ENCODE measurements at regions not wholly inside any gene's neighbourhood (a gene's known extent, or its start where the extent isn't known, plus 50 kb on each side); places are given as distances from the start of the nearest gene placed in this dataset.
"Not testable (repeated sequence)": the region's sequence is repeated elsewhere in the genome, so short reads cannot be mapped to it uniquely, and the experiment has no call there.

- H3K27me3 ChIP-seq (ENCODE audit: control insufficient read depth, insufficient read depth, low read length); H3K36me3 ChIP-seq (replicated peaks; ENCODE audit: control insufficient read depth, insufficient read depth, low read length): not testable (repeated sequence)
- DNase-seq, result peak; percentile 86
- peak overlapping the region; percentile 79 for H3K4me3 ChIP-seq (ENCODE audit: insufficient read depth, low read depth, low read length)
Measured at GRCh38 chr16:22436823-22437652, 62.6 kb upstream of the CDR2 start.

GRCh38 chr16:22436326-22436822 is 62.0 kb upstream of the CDR2 start:
- H3K4me3 ChIP-seq (ENCODE audit: insufficient read depth, low read depth, low read length), result peak overlapping the region; percentile 79; the same call in 1 of the 2 replicates
- not testable (repeated sequence) for H3K27me3 ChIP-seq (ENCODE audit: control insufficient read depth, insufficient read depth, low read length); DNase-seq; H3K36me3 ChIP-seq (replicated peaks; ENCODE audit: control insufficient read depth, insufficient read depth, low read length)

DNA sequence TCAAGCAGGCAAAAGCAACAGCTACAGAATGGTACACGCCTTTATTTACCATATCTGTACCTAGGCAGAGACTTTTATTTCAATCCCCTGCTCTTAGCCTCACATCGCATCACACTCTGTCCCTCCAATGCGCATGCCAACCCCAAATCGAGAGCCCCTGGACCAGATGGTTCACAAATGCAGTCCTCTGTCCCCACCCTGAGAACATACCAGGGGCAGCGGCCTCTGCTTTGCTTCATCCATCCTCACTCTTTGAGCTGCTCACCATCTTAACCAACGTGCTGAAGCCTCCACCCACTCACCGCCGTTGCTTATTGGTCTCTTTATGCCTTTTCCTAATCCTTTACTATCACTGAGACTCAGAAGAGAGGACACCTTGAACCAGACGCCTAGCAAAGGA is 56.9 kb upstream of the CDR2 start:
- not testable (repeated sequence) for H3K27me3 ChIP-seq (ENCODE audit: control insufficient read depth, insufficient read depth, low read length); H3K36me3 ChIP-seq (replicated peaks; ENCODE audit: control insufficient read depth, insufficient read depth, low read length); DNase-seq; H3K4me3 ChIP-seq (ENCODE audit: insufficient read depth, low read depth, low read length)

DNA sequence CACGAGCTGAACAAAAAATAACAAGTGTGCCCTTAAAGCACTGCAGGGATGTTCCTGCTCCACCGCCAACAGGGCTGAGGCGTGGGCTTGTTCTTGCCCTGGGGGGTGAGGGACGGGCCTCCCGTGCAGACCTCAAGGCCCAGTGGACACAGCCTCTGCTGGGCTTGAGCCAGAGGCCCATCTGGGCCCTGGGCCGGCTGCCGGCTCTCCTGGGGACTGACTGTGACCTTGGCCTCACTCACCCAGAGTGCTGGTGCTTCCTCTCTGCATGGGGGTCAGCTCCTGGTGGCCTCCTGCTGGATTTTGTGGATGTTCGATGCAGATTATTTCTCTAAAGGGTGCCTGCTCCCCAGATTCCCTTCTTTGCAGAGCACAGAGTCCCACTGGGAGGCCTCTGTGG is 54.2 kb upstream of the CDR2 start:
- H3K4me3 ChIP-seq (ENCODE audit: insufficient read depth, low read depth, low read length), result no peak overlapping the region
- H3K36me3 ChIP-seq (replicated peaks; ENCODE audit: control insufficient read depth, insufficient read depth, low read length), result peaks cover 7% of the 10 kb centered on the region
- H3K27me3 ChIP-seq (ENCODE audit: control insufficient read depth, insufficient read depth, low read length), result no peaks in the 10 kb centered on the region
- DNase-seq, result no peak

DNA sequence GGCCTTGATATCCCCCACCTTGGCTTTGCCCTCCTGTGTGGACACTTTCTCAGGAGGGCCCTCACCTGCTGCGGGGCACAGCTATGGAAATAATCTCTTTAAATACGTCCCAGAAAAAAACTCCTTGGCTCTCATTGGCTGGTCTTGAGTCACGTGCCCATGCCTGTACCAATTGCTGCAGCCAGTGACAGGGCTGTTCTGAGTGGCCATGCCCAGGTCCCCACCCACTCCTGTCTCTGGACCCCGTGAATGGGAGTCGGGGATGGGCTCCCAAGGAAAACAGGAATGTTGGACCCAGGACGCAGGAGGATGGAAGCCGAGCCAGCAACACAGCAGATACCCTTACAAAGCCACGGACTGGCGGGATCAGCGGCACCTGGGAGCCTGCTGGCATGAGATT is 53.1 kb upstream of the CDR2 start:
- DNase-seq, result no peak
- Histone ChIP-seq H3K36me3 (replicated peaks; ENCODE audit: control insufficient read depth, insufficient read depth, low read length) (peaks cover 8% of the 10 kb centered on the region), H3K4me3 (ENCODE audit: insufficient read depth, low read depth, low read length) (no peak overlapping the region), H3K27me3 (ENCODE audit: control insufficient read depth, insufficient read depth, low read length) (no peaks in the 10 kb centered on the region)

- Histone ChIP-seq H3K27me3 (ENCODE audit: control insufficient read depth, insufficient read depth, low read length) (no peaks in the 10 kb centered on the region), H3K36me3 (replicated peaks; ENCODE audit: control insufficient read depth, insufficient read depth, low read length) (peaks cover 8% of the 10 kb centered on the region), H3K4me3 (ENCODE audit: insufficient read depth, low read depth, low read length) (no peak overlapping the region)
- peak; percentile 51 for DNase-seq
Measured at GRCh38 chr16:22425847-22426246, 51.4 kb upstream of the CDR2 start.

DNA sequence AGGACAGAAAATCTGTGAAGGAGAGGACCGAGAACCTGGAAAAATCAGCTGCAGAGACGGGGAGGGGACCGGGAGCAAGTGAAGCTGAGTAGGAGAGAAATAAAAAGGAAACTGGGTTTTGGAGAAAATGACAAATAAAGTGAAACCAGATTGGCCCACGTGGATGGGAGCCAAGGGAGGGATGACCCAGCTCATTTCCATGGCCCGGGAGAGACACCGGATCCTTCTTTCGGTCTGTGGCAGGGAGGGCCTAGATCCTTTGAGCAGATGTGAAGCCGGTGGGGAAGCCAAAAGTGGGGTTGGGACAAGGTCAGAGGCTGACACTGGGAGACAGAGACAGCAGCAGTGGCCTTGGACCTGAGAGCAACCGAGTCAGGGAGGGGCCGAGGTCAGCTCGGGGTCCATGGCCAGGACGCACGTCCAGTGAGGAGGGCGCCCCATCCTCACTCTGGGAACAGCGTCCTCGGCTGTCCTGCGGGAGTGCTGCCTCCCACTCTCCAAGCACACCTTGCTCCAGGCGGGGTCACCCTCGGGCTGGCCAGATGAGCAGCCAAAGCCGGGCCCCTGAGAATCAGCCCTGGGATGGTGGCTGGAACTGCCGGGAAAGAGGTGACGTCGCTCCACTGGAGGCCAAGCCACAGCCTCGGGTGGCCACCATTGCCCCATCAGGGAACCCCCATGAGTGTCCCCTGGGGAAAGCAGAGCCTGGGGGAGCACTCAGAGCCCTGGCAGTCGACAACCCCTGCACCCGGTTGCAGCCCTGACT is 50.8 kb upstream of the CDR2 start:
- no peaks in the 10 kb centered on the region for H3K27me3 ChIP-seq (ENCODE audit: control insufficient read depth, insufficient read depth, low read length)
- H3K36me3 ChIP-seq (replicated peaks; ENCODE audit: control insufficient read depth, insufficient read depth, low read length), result peaks cover 8% of the 10 kb centered on the region
- no peak for DNase-seq
- H3K4me3 ChIP-seq (ENCODE audit: insufficient read depth, low read depth, low read length), result no peak overlapping the region

DNA sequence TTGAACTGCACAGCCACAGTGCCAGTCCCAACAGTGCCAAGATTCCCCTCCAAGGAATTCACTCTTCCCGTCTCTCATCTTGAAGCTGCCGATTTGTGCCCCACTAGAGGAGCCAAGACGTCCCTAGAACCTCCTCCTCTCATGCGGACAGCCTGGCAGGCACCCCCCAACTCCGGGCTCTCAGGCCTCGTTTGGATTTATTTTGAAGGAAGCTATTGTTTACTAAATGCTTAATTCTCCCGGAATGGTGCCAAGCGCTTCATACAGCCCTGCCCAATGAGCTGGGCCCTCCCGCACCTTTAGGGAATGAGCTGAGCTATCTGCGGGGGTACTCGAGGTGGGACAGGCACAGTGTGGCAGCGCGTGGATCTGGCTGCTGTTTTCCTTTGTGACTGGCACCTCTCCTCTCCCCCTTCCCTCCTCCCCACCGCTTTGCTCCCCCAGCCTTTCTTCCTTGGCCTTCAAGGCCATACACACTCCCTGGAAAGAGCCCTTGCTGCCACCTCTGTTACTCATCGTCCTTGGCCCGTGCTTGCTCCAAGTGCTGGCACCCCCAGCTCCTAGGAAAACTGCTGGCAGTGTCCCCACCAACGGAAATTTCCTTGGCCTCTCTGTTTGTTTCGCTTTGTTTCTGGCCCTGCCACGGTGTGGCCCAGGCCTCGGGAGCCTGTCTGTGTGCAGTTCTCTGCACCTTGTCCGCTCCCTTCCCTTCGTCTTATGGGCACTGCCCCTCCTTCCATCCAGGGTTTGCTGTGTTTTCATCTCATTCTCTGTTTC is 49.9 kb upstream of the CDR2 start:
- Histone ChIP-seq H3K27me3 (ENCODE audit: control insufficient read depth, insufficient read depth, low read length) (no peaks in the 10 kb centered on the region), H3K4me3 (ENCODE audit: insufficient read depth, low read depth, low read length) (no peak overlapping the region)
- no peak for DNase-seq

More for the DNA sequence above, 49.9 kb upstream of the CDR2 start:
- H3K36me3 ChIP-seq (replicated peaks; ENCODE audit: control insufficient read depth, insufficient read depth, low read length), result peaks cover 8% of the 10 kb centered on the region

Data from H7 (cell line).